ENCODE measurements at regions not wholly inside any gene's neighbourhood (a gene's known extent, or its start where the extent isn't known, plus 50 kb on each side); places are given as distances from the start of the nearest gene placed in this dataset.
A peak's percentile ranks its signal among the peaks of the same experiment; 100 is the strongest.
"Not testable (repeated sequence)": the region's sequence is repeated elsewhere in the genome, so short reads cannot be mapped to it uniquely, and the experiment has no call there.

- intact Hi-C loops (cut with micrococcal nuclease; ENCODE audit: unreplicated experiment); POLR2A ChIA-PET (ENCODE audit: low non-redundant PET); CTCF ChIA-PET: not testable (repeated sequence)
These were observed 345.2 kb upstream of the POU5F2 start for GRCh38 chr5:94086635-94087034.

DNA sequence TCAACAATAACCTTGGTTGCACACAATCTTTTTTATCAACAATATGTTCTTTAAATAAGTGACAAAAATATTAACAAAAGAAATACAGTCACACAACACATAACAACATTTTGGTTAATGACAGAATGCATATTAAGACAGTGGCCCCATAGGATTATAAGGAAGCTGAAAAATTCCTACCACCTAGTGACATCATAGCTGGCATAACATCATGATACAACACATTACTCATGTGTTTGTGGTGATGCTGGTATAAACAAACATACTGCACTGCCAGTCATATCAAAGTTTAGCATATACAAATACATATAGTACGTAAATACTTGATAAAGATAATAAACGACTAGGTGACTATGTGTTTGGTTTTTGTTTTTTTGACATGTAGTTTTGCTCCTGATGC, 344.8 kb upstream of the POU5F2 start:
- H3K27me3 ChIP-seq (replicated peaks; ENCODE audit: insufficient read depth, low read depth, low read length, poor library complexity), result no peaks in the 10 kb centered on the region
- TF ChIP-seq EZH2 (IDR thresholded peaks at IDR 0.05; ENCODE audit: borderline replicate concordance, low read depth, low read length, poor library complexity, severe bottlenecking) (no peak), CTCF (conservative IDR thresholded peaks at IDR 0.05; ENCODE audit: low read depth, low read length) (no peak)
- H3K4me1 ChIP-seq (ENCODE audit: insufficient read depth, low read length, poor library complexity, severe bottlenecking), result no peaks in the 10 kb centered on the region
- no TSS peak for BruUV-seq (replicated peaks)
- H3K36me3 ChIP-seq (ENCODE audit: insufficient read depth, low read length, poor library complexity, severe bottlenecking), result no peaks in the 10 kb centered on the region
- no peaks in the 10 kb centered on the region for H3K9me3 ChIP-seq (ENCODE audit: low read depth, low read length, poor library complexity, severe bottlenecking)
- POLR2A ChIA-PET (ENCODE audit: low non-redundant PET), result no interaction called here
- intact Hi-C loops (cut with micrococcal nuclease; ENCODE audit: unreplicated experiment), result no loop called here
- DNase-seq (ENCODE audit: low spot score), result no peak
- CTCF ChIA-PET, result no interaction called here
- no peak overlapping the region for H3K4me3 ChIP-seq (ENCODE audit: low read depth, low read length, poor library complexity, severe bottlenecking)
- H3K27ac ChIP-seq (ENCODE audit: low read depth, low read length, poor library complexity, severe bottlenecking), result no peak overlapping the region

More at GRCh38 chr5:94086635-94087034, 345.2 kb upstream of the POU5F2 start:
- not testable (repeated sequence) for H3K9me3 ChIP-seq (ENCODE audit: low read depth, low read length, poor library complexity, severe bottlenecking); H3K4me1 ChIP-seq (ENCODE audit: insufficient read depth, low read length, poor library complexity, severe bottlenecking); H3K36me3 ChIP-seq (ENCODE audit: insufficient read depth, low read length, poor library complexity, severe bottlenecking); H3K27ac ChIP-seq (ENCODE audit: low read depth, low read length, poor library complexity, severe bottlenecking); H3K4me3 ChIP-seq (ENCODE audit: low read depth, low read length, poor library complexity, severe bottlenecking); H3K27me3 ChIP-seq (replicated peaks; ENCODE audit: insufficient read depth, low read depth, low read length, poor library complexity); BruUV-seq (replicated peaks)
- peak; percentile 41; the same call in 1 of the 2 replicates for TF ChIP-seq CTCF (conservative IDR thresholded peaks at IDR 0.05; ENCODE audit: low read depth, low read length)
- peak; percentile 10 for DNase-seq (ENCODE audit: low spot score)

DNA sequence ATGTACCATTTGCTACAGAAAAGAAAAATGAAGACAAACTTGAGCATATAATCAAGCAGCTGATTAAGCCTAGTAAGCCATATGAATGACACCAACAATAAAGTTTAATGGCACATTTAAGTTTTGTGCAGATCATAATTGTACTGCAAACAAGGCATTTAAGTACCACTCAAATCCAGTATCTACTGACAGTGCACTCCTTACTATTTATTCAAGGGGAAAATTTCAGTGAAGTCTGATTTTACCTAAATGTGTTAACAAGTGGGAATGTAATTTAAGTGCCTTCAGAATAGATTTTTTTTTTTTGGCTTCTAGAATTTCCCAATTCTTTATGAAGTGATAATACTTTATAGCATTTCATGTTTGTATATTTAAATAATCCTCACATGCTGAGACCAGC, 341.0 kb upstream of the POU5F2 start:
- Histone ChIP-seq H3K36me3 (ENCODE audit: insufficient read depth, low read length, poor library complexity, severe bottlenecking) (no peaks in the 10 kb centered on the region), H3K9me3 (ENCODE audit: low read depth, low read length, poor library complexity, severe bottlenecking) (no peaks in the 10 kb centered on the region), H3K27me3 (replicated peaks; ENCODE audit: insufficient read depth, low read depth, low read length, poor library complexity) (no peaks in the 10 kb centered on the region), H3K4me3 (ENCODE audit: low read depth, low read length, poor library complexity, severe bottlenecking) (no peak overlapping the region), H3K4me1 (ENCODE audit: insufficient read depth, low read length, poor library complexity, severe bottlenecking) (no peaks in the 10 kb centered on the region), H3K27ac (ENCODE audit: low read depth, low read length, poor library complexity, severe bottlenecking) (no peak overlapping the region)
- intact Hi-C loops (cut with micrococcal nuclease; ENCODE audit: unreplicated experiment), result no loop called here
- CTCF ChIA-PET, result no interaction called here
- TF ChIP-seq CTCF (conservative IDR thresholded peaks at IDR 0.05; ENCODE audit: low read depth, low read length), result no peak
- TF ChIP-seq EZH2 (IDR thresholded peaks at IDR 0.05; ENCODE audit: borderline replicate concordance, low read depth, low read length, poor library complexity, severe bottlenecking), result no peak
- POLR2A ChIA-PET (ENCODE audit: low non-redundant PET), result no interaction called here
- no TSS peak for BruUV-seq (replicated peaks)
- no peak for DNase-seq (ENCODE audit: low spot score)

Data from A673 (cell line).